ENCODE measurements at regions not wholly inside any gene's neighbourhood (a gene's known extent, or its start where the extent isn't known, plus 50 kb on each side); places are given as distances from the start of the nearest gene placed in this dataset.

GRCh38 chr10:61289813-61290212, 163.4 kb downstream of the TMEM26 start:
- TF ChIP-seq TRIM24 (CRISPR knock-in tag; IDR thresholded peaks at IDR 0.05) (no peak), HCFC1 (IDR thresholded peaks at IDR 0.05; ENCODE audit: low read depth, low read length) (no peak), JUND (CRISPR knock-in tag; IDR thresholded peaks at IDR 0.05) (no peak)
